HepG2 (cell line): ENCODE measurements at regions not wholly inside any gene's neighbourhood (a gene's known extent, or its start where the extent isn't known, plus 50 kb on each side); places are given as distances from the start of the nearest gene placed in this dataset.
A peak's percentile ranks its signal among the peaks of the same experiment; 100 is the strongest.

Experiments used
- ATAC-seq: fragments of 200-7000 bp; cut with Tn5 transposase; 3 replicates; pipeline ENCODE4 v1.9.1; 2020; ENCODE audit warnings: mild to moderate bottlenecking, moderate library complexity
- BruUV-seq: library from RNA; stranded (reverse); fragments of 400-500 nt; replicated peaks from 2 replicates; lab custom pipeline; 2021; lab: Mats Ljungman, UMichigan
- CTCF ChIA-PET: fragments of 300-600 bp; formaldehyde crosslinking; extraction: SDS; loops from one replicate; lab custom pipeline; 2021; ENCODE audit warnings: low total read pairs, inconsistent platforms, low intra/inter-chr PET ratio; lab: Yijun Ruan, JAX
- POLR2A ChIA-PET: fragments of 350-600 bp; sonication (Branson Sonifier 250); formaldehyde crosslinking; loops from one replicate; lab custom pipeline; 2020; ENCODE audit warnings: antibody characterized with exemption, inconsistent platforms; lab: Yijun Ruan, JAX
- DNase-seq: peaks from one replicate; pipeline ENCODE4 v3.0.0-alpha.2; 2015; ENCODE audit warnings: low spot score
- FAIRE-seq: peaks from 3 replicates; lab custom pipeline; 2011; peaks lifted over from hg19 to GRCh38; lab: Jason Lieb, UNC
- H2AFZ ChIP-seq: one replicate; pipeline ENCODE4 v1.6.1; 2011; ENCODE audit warnings: low read length, inconsistent platforms
- H3K27ac ChIP-seq: fragments of 300-600 bp; 3 replicates; pipeline ENCODE4 v1.8.0; 2011; ENCODE audit warnings: mixed run types, mild to moderate bottlenecking, mixed read lengths, low read length, inconsistent platforms; ENCODE audit not compliant: insufficient read depth; ENCODE audit errors: extremely low read length
- H3K27me3 ChIP-seq, 2 experiments: fragments of 200-600 bp in 1 of 2; 2 replicates in 1 of 2; 3 replicates in 1 of 2; pipeline versions ENCODE4 v1.6.0 to v1.8.0; 2011; ENCODE audit warnings: low read length in 2 of 2, mild to moderate bottlenecking in 2 of 2, moderate library complexity in 2 of 2, inconsistent platforms in 1 of 2; ENCODE audit not compliant: insufficient read depth in 2 of 2, control insufficient read depth in 1 of 2
- H3K36me3 ChIP-seq, 2 experiments: fragments of 200-600 bp in 1 of 2; replicated peaks in 1 of 2; 2 replicates in 1 of 2; 3 replicates in 1 of 2; pipeline versions ENCODE4 v1.5.1 to v1.8.0; 2011; ENCODE audit warnings: low read length in 2 of 2, inconsistent platforms in 1 of 2; ENCODE audit not compliant: insufficient read depth in 2 of 2, control insufficient read depth in 1 of 2
- H3K4me1 ChIP-seq: 2 replicates; pipeline ENCODE4 v1.5.1; 2012; ENCODE audit warnings: low read length, inconsistent platforms; ENCODE audit not compliant: insufficient read depth
- H3K4me2 ChIP-seq: 2 replicates; pipeline ENCODE4 v1.6.0; 2011; ENCODE audit warnings: low read depth, low read length, inconsistent platforms
- H3K4me3 ChIP-seq, 3 experiments: fragments of 200-600 bp in 1 of 3; sonication (generic), shearing (Covaris generic) in 1 of 3; replicated peaks in 1 of 3; 2 replicates each; pipeline ENCODE4 v1.5.1; 2011 to 2016; ENCODE audit warnings: low read length in 3 of 3, inconsistent platforms in 2 of 3, low read depth in 2 of 3, mild to moderate bottlenecking in 2 of 3, control low read depth in 1 of 3, mixed read lengths in 1 of 3; ENCODE audit not compliant: insufficient read depth in 1 of 3
- H3K79me2 ChIP-seq: one replicate; pipeline ENCODE4 v1.6.1; 2011; ENCODE audit warnings: low read length, inconsistent platforms; ENCODE audit not compliant: insufficient read depth
- H3K9ac ChIP-seq: 2 replicates; pipeline ENCODE4 v1.6.0; 2011; ENCODE audit warnings: mild to moderate bottlenecking, low read depth, low read length, inconsistent platforms; ENCODE audit not compliant: insufficient read depth
- H3K9me3 ChIP-seq: 2 replicates; pipeline ENCODE4 v1.5.1; 2012; ENCODE audit warnings: mild to moderate bottlenecking, low read length
- H4K20me1 ChIP-seq: 2 replicates; pipeline ENCODE4 v1.6.0; 2011; ENCODE audit warnings: inconsistent platforms, mild to moderate bottlenecking, low read length, moderate library complexity; ENCODE audit not compliant: insufficient read depth
- KLF16 ChIP-seq, 2 experiments: sonication (generic) in 1 of 2; formaldehyde crosslinking in 1 of 2; IDR thresholded peaks; 2 replicates each; pipeline versions ENCODE4 v1.6.1 to v1.8.0; 2016 to 2023; ENCODE audit warnings: missing genetic modification reagents in 2 of 2, missing compliant biosample characterization in 1 of 2
- MAFF ChIP-seq: IDR thresholded peaks from 2 replicates; pipeline ENCODE4 v1.6.1; 2011; ENCODE audit warnings: low read depth, low read length, improper control_type of control experiment
- MAFK ChIP-seq, 2 experiments: IDR thresholded peaks in 1 of 2; conservative IDR thresholded peaks in 1 of 2; 2 replicates each; pipeline ENCODE4 v1.6.1; 2011; ENCODE audit warnings: improper control_type of control experiment in 2 of 2, low read length in 2 of 2
- SALL2 ChIP-seq: sonication (generic); formaldehyde crosslinking; IDR thresholded peaks from 2 replicates; pipeline ENCODE4 v1.8.1; 2023; ENCODE audit warnings: mild to moderate bottlenecking, missing genetic modification reagents, inconsistent platforms
- TEAD2 ChIP-seq: sonication (generic); formaldehyde crosslinking; IDR thresholded peaks from 2 replicates; pipeline ENCODE4 v1.9.0; 2021; ENCODE audit warnings: missing genetic modification reagents
- ZNF121 ChIP-seq: sonication (generic); formaldehyde crosslinking; IDR thresholded peaks from 2 replicates; pipeline ENCODE4 v1.5.0; 2020; ENCODE audit warnings: mild to moderate bottlenecking, missing genetic modification reagents
- ZNF253 ChIP-seq: sonication (generic); formaldehyde crosslinking; IDR thresholded peaks from 2 replicates; pipeline ENCODE4 v1.8.0; 2022; ENCODE audit warnings: mild to moderate bottlenecking, missing genetic modification reagents, borderline replicate concordance
- ZNF317 ChIP-seq: sonication (generic); formaldehyde crosslinking; IDR thresholded peaks from 2 replicates; pipeline ENCODE4 v1.5.0; 2020; ENCODE audit warnings: mild to moderate bottlenecking, missing genetic modification reagents
- ZNF329 ChIP-seq: sonication (generic); formaldehyde crosslinking; IDR thresholded peaks from 2 replicates; pipeline ENCODE4 v1.9.0; 2021; ENCODE audit warnings: low read depth, mild to moderate bottlenecking, missing genetic modification reagents
- ZNF567 ChIP-seq: sonication (generic); formaldehyde crosslinking; IDR thresholded peaks from 2 replicates; pipeline ENCODE4 v1.8.1; 2023; ENCODE audit warnings: mild to moderate bottlenecking, missing genetic modification reagents, borderline replicate concordance
- ZNF660 ChIP-seq: sonication (generic); formaldehyde crosslinking; IDR thresholded peaks from 2 replicates; pipeline ENCODE4 v1.5.1; 2020; ENCODE audit warnings: mild to moderate bottlenecking, low read depth, missing genetic modification reagents, borderline replicate concordance
- WGBS: methylation state at CpG from one replicate; pipeline ENCODE4 v1.1.6; 2017; ENCODE audit warnings: low lambda C conversion rate; 5-methylcytosine and 5-hydroxymethylcytosine counted together
- in situ Hi-C: cut with HindIII; loops from 2 replicates; pipeline ENCODE4 v1.10.0; 2017; ENCODE audit warnings: low pct_unique_long_range_greater_than_20kb; ENCODE audit not compliant: extremely low pct_ligation_motif_present
- intact Hi-C: fragments of 100-400 bp; cut with micrococcal nuclease; formaldehyde crosslinking; loops from one replicate; pipeline ENCODE4 v1.10.0; 2022; ENCODE audit not compliant: unreplicated experiment
- TF ChIP-seq, protein P1 (sequence below): IDR thresholded peaks from 2 replicates; pipeline ENCODE4 v1.6.1; 2016; ENCODE audit warnings: missing genetic modification reagents, missing compliant biosample characterization
- TF ChIP-seq, protein P2 (sequence below): sonication (generic); formaldehyde crosslinking; IDR thresholded peaks from 2 replicates; pipeline ENCODE4 v1.8.0; 2022; ENCODE audit warnings: missing genetic modification reagents, mild to moderate bottlenecking, moderate library complexity, borderline replicate concordance

DNA sequence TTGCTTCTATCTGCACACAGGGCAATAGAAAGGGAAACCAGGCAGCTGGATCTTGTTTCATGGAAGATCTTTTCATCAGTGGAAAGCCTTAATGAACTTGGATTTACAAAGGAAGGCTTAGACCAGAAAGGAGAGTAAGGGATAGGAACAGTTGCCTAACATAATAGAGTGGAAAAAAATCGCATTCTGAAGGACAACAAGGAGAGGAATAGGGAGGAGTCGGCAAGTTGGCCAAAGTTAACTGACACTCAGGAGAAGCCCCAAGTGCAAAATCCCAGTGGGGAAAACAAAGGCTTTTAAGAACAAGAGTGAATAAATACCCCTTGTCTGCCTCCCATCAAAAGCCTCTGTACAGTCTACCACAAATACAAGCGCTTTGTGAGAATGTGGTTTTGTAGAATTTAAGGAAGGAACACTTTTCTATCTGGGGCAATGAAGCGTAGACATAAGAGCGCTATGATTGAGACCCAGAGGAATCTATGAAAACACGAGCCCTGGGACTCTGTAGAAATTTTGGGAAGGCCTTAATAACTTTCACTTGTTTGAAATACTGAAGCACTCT is 74.1 kb downstream of the ZNF648 start:
- Histone ChIP-seq H4K20me1 (no peaks in the 10 kb centered on the region), H3K79me2 (no peaks in the 10 kb centered on the region), H3K27ac (no peak overlapping the region), H3K4me2 (no peak overlapping the region), H3K27me3 (peaks cover 1 to 14% of the 10 kb centered on the region in 2 experiments; a peak in 2 of 5 replicates), H3K4me1 (no peaks in the 10 kb centered on the region), H3K4me3 (no peak overlapping the region), H3K9me3 (no peaks in the 10 kb centered on the region), H3K36me3 (no peaks in the 10 kb centered on the region), H2AFZ (no peak overlapping the region), H3K9ac (no peak overlapping the region)
- DNase-seq (no peak), ATAC-seq (no peak), FAIRE-seq (no peak)
- 6% methylated on average over 6 of the region's 6 CpGs for WGBS
- POLR2A ChIA-PET: no interaction called here
- in situ Hi-C loops (no loop called here), intact Hi-C loops (no loop called here)
- no peak for TF ChIP-seq KLF16 (CRISPR knock-in tag; IDR thresholded peaks at IDR 0.05)
- no peak for TF ChIP-seq SALL2 (CRISPR knock-in tag)
- TF ChIP-seq ZNF317 (CRISPR knock-in tag): no peak
- TF ChIP-seq ZNF253 (CRISPR knock-in tag): no peak
- TF ChIP-seq TEAD2 (CRISPR knock-in tag): no peak
- no peak for TF ChIP-seq ZNF567 (CRISPR knock-in tag)
- CTCF ChIA-PET: no interaction called here
- BruUV-seq: no TSS peak

DNA sequence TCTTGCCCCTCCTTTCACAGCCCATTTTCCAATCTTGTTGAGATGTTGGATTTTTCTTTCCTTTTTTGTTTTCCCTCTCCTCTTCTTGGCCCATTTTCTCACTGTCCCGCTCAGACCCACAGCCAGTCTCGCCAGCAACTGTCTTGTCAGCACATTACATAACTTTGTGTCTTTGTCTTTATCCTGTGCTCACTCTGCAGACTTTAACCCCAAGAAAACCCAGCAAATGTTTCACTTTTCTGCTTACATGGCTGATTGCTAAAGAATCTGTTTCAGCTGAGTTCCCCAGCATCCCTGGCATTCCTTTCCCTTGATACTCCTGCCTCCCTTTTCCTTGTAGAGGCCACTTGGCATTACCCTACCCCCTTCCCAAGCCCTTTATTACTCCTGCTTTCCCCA is 74.6 kb downstream of the ZNF648 start:
- intact Hi-C loops (no loop called here), in situ Hi-C loops (no loop called here)
- no peaks in the 10 kb centered on the region for H3K36me3 ChIP-seq
- no peak for DNase-seq
- no TSS peak for BruUV-seq
- H3K4me3 ChIP-seq: no peak overlapping the region
- no peak for ATAC-seq
- TF ChIP-seq MAFK (conservative IDR thresholded peaks at IDR 0.05 in 1 of 2, IDR thresholded peaks at IDR 0.05 in 1 of 2; ENCODE audit: low read length in 2 of 2) (peak; percentile 63 to 77), ZNF329 (CRISPR knock-in tag) (no peak), MAFF (peak; percentile 55), ZNF121 (CRISPR knock-in tag) (no peak), ZNF660 (CRISPR knock-in tag) (no peak)
- TF ChIP-seq, protein P1, sequence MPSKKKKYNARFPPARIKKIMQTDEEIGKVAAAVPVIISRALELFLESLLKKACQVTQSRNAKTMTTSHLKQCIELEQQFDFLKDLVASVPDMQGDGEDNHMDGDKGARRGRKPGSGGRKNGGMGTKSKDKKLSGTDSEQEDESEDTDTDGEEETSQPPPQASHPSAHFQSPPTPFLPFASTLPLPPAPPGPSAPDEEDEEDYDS: no peak
- TF ChIP-seq, protein P2, sequence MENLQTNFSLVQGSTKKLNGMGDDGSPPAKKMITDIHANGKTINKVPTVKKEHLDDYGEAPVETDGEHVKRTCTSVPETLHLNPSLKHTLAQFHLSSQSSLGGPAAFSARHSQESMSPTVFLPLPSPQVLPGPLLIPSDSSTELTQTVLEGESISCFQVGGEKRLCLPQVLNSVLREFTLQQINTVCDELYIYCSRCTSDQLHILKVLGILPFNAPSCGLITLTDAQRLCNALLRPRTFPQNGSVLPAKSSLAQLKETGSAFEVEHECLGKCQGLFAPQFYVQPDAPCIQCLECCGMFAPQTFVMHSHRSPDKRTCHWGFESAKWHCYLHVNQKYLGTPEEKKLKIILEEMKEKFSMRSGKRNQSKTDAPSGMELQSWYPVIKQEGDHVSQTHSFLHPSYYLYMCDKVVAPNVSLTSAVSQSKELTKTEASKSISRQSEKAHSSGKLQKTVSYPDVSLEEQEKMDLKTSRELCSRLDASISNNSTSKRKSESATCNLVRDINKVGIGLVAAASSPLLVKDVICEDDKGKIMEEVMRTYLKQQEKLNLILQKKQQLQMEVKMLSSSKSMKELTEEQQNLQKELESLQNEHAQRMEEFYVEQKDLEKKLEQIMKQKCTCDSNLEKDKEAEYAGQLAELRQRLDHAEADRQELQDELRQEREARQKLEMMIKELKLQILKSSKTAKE (CRISPR knock-in tag): no peak
- H2AFZ ChIP-seq: no peak overlapping the region
- H4K20me1 ChIP-seq: no peaks in the 10 kb centered on the region
- H3K27ac ChIP-seq: no peak overlapping the region
- H3K79me2 ChIP-seq: no peaks in the 10 kb centered on the region
- H3K27me3 ChIP-seq: peaks cover 1 to 14% of the 10 kb centered on the region in 2 experiments; a peak in 2 of 5 replicates
- no peaks in the 10 kb centered on the region for H3K9me3 ChIP-seq
- FAIRE-seq: no peak
- ChIA-PET POLR2A (no interaction called here), CTCF (no interaction called here)
- no peak overlapping the region for H3K4me2 ChIP-seq
- no peak overlapping the region for H3K9ac ChIP-seq
- H3K4me1 ChIP-seq: no peaks in the 10 kb centered on the region
- 3% methylated on average over 2 of the region's 2 CpGs for WGBS
